SKM-1 treated with dmso at 0.1 percent for 144 hours (cell line): ENCODE measurements at regions not wholly inside any gene's neighbourhood (a gene's known extent, or its start where the extent isn't known, plus 50 kb on each side); places are given as distances from the start of the nearest gene placed in this dataset.

Source experiments
- DNase-seq: peaks from one replicate; lab custom pipeline; 2025; ENCODE audit not compliant: unreplicated experiment; lab: John Stamatoyannopoulos, UW

DNA sequence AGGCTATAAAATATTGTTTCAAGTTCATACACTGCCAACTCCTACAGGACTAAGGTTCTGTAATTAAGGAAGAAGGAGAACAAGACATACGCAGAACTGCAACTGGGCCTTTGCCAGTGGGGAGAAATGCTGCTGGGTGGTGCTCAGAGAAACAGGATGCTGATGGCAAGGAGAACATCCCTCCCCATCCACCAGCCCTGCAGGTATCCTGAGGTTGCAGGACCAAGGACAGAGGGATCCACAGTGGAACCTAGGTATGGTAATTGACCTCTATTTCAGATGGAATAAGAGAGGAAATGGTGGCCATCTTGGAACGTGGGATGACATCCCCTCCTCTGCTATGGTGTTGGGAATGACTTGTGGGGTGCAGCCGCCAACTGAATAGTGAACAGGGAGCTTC is 206.3 kb upstream of the S1PR3 start:
- no peak for DNase-seq

DNA sequence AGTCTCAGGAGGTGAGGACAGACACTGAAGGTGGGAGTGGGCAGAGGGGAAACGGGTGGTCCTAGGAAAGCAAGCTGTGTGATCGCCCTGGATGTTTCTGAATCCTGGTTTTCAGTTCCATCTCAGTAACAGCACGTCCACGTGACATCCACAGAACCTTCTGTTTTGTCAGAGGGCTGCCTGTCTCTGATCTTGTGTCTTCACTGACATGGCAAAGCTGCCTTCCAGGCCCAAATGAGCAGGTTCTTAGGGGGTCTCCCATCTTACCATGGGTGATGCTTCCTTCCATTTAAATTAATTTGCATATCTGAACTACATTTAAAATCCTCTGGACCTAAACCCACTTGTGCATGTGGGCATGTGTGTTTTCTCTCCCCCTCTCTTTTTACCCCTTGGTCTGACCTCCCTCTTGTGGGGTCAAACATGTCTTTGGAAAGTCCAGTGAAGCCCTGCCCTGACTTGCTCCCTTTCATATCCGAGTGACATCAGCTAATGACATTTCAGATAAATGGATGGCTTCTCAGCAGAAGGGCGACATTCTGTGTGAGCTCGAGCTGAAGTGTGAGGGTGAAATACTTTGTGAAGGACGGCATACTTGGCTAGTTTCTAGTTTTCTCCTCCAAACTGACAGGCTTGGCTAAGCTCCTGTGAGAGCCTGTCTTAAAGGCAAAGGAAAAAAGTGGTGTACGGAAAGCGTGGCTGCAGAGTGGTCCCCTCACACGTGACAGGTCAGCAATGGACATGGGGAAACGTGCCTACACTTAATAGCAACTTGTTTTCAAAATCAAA is 204.8 kb upstream of the S1PR3 start:
- DNase-seq: no peak

DNA sequence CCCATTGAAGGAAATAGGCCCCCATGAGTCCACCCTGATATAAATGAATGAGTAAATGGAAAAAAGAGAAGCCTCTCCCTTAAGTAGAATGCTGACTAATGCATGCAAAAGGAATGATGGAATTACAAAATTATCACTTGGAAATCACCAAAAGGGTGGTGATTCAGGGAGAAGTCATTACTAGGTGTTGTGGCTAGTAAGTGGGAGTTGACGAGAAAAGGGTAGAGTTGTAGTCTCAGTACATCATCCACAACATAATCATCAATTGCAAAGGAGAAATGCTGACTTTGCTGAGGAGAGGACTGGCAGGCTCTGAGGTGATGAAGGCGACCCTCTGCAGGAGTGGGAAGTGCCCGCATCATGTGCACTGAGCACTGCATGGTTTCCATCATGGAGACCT is 201.5 kb upstream of the S1PR3 start:
- no peak for DNase-seq

DNA sequence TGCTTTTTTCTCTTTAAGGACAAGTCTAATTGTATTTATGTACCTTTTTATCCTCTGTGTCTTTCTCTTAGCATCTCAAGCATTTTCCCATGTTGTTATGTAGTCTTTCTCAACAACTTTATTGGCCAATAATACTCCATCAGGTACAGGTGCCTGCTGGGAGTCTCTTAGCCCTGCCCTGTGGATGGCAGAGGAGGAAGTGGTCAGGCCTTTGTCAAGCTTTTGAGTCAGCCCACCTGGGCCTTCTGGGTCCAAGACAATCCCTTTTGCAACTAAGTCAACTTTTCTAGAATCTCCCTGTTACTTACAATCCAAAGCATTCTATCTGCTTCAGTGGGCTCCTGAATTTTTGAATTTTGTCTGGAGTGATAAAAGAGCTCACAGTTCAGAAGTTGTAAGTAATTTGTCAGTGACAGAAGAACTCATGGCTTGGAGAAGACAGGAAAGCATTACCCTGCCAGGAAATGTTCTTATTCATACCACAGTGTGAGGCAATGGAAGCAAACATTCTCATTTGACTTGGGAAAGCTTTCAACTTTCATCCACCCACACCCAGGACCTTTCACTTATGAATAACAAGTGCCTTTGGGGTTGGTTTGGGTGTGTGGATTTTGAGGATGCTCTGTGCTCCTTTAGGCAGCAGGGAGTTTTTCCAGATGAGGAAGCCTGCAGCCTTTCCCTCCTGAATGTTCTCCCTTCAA is 200.0 kb upstream of the S1PR3 start:
- DNase-seq: no peak

DNA sequence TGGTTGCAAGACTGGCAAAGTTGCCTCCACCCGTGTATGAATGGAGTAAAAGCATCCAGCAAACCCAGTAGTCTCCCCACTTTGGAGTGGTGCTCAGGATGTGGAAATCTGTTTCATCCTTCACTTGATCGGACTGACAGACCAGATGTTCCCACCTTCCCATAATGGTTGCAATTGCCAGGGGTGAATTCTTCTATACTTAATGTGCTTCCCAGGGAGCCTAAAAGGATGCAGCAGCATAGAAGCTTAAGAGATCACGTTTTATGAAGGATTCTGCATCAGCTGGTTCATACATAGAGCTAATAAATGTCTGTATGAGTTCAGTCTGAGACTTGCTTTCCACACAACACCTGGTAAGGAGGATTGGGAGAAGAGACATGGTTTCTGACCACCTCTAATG is 198.8 kb upstream of the S1PR3 start:
- no peak for DNase-seq

DNA sequence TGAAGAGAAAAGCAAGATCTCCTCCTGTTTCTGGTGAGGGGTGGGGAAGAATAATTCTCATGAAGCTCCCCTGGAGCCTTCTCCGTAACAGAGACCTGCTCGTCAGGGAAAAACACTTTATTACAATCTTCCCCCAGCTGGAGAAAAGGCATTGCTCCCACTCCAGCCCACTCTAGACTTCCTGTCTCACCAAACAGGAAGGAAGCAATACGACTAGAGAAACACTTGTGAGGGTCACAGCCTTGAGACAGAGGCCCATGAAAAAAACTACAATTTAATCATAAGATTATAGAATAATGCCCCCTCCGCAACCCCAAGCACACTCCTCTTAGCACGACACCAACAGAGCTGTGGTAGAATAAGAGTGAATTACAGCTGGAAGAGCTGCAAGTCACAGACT is 197.2 kb upstream of the S1PR3 start:
- DNase-seq: no peak

DNA sequence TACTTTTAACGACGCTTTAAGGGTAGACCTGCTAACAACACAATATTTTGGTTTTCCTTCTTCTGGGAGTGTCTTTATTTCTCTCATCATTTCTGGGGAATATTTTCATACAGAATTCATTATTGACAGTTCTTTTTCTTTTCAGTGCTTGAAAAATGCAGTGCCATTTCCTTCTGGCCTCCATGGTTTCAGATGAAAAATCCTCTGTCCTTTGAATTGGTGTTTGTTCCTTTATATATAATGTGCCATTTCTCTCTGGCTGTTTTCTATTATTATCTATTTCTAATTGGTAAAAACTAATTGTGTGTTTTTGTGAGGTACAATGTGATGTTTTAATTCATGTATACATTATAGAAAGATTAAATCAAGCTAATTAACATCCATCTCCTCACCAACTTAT is 194.3 kb upstream of the S1PR3 start:
- no peak for DNase-seq

DNA sequence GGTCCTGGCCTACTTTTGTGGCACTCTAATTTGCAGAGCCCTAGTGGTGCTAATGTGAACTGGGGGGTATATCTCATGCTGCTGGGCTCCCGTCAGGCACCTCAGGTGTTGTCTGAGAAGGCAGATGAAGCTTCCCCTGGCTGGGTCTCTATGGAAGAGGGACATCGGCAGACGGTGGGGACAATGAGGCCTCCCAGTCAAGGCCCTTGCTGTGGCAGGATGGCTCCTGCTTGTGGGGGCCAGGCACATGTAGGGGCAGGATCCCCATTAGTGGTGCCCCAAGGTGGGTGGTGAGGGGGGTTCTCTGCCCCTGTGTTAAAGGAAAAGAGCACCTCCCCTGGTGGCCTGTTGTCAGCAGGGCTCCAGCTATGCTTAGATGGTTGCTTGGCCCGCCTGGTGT is 192.8 kb upstream of the S1PR3 start:
- DNase-seq: no peak

DNA sequence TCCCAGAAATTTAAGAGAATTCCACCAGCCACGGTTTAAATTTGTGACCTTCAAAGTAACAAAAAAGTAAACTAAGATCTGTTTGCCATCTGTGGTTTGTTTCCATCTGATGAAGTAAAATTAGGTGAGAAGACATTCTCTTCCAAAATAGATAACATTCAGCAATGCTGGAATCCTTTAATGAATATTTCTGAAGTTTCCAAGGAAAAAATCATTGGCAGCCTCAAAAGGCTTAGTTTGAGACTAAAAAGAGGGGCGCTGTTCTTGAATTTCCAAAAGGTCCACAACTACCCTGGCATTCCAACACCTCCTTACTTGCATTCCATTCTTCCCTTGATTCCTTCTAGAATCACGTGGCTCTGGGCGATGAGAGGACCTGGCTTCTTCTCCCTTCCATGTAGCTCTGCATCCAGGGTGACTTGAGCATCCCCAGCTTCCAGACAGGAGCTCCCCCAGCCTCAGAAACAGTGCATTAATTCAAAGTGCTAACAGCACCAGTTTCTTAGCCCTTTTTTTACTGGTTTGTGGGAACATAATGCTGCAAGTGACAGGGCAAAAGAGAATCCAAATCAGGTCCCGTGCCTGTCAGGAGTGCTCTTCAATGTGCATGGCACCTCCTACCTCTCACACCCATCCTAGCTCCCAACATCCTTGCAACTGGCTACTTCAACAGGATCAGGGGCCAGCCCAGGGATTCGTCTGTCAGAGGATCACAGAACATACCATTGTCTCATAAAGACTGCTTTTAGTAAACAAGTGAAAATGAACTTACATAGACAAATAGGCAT is 191.5 kb upstream of the S1PR3 start:
- no peak for DNase-seq

DNA sequence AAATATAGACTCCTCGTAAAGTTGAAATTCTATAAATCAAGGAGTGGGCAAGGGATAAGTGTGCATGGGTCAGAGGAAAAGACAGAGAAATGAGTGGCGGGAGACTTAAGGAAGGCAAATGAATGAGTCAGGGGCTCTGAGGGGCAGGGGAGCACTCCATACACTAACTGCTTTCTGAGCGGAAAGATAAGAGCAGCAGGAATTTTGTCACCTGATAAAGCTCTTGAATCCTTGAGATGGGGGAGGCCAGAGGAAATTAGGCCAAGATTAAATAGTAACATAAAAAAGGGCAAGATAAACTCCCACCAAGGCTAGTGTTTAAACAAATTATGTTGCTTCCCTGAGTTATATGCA is 191.0 kb upstream of the S1PR3 start:
- DNase-seq: no peak

DNA sequence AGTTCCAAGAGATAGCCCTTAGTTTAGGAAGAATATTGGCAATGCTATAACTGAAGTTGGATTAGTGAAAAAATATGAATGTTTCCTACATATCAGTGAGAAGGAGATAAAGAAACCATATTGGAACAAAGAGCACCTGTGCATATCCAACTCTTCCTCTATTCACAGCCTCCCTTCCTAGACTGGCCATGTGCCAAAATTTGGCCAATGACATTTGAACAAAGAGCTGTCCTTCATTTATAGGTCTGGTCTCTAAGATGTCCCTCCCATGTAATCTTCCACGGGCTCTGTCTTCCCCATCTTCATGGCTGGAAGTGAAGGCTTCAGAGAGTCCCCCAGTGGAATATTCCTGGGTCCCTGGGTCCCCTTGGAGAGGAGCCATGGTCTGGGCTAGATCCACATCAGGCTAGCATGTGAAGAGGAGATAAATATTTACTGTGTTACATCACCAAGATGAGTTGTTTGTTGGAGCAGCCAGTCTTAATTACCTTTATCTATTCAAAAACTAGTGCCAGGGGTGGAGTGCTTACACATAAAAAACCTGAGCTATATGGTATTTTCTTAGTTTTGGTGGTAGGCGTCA is 190.0 kb upstream of the S1PR3 start:
- DNase-seq: no peak

DNA sequence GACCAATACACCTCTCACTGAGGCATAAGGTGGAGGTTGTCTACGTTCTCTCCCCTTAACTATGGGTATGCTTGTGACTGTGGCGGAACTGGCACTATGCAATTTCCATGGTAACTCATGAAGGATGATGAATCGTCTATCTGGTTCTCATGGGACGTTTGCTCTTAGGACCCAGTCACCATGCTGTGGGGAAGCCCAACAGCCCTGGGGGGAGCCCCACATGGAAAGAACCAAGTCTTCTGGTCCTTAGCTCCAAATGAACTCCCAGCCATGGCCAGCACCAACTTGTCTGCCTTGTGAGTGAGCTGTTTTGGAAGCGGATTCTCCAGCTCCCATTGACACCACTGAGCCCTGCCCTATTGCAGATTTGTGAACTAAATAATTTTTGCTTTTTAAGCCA is 188.7 kb upstream of the S1PR3 start:
- DNase-seq: no peak

DNA sequence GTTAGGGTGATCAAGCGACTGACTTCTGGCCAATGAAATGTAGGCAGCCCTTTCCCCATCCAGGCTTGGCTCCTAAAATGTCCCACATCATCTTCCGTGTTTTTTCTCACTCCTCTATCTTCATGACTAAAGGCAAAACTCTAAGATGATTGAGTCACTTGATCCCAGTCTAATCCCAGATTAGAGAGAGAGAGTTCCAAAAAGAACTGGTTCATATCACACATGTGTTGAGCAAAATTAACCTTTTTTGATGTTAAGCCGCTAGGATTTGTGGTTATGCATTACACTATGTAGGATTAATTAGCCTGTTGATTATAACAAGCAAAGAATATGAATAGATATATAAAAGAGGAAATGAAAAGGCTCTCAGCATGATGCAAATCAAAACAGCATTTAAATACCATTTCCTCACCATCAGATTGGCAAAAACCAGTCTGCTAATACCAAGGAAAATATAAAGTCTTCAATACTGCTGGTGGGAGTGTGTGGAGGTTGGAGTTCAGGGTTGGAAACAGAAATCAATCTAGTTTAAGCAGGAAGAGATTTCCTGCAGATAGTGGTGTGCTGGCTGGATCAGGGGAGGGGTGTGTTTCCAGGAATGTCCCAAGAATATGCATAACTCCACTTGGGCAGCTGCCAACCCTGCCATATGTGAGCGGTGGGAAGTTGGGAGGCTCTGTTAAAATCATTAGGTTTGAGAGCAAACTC is 187.6 kb upstream of the S1PR3 start:
- DNase-seq: no peak

DNA sequence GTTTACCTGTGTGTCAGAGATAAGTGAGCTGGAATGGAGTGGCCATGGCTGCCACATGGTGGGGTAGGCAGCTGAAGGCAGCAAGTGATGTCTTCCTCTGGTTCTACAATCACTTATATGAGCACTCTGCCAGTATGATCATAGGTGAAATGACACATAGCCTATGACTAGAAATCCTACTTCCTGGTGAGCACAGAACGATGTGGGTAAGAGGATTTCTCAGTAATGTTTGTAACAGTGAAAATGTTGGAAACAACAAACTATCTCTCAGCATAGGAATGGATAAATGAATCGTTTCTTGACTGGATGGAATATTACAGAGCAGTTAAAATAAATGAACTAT is 187.0 kb upstream of the S1PR3 start:
- DNase-seq: no peak

DNA sequence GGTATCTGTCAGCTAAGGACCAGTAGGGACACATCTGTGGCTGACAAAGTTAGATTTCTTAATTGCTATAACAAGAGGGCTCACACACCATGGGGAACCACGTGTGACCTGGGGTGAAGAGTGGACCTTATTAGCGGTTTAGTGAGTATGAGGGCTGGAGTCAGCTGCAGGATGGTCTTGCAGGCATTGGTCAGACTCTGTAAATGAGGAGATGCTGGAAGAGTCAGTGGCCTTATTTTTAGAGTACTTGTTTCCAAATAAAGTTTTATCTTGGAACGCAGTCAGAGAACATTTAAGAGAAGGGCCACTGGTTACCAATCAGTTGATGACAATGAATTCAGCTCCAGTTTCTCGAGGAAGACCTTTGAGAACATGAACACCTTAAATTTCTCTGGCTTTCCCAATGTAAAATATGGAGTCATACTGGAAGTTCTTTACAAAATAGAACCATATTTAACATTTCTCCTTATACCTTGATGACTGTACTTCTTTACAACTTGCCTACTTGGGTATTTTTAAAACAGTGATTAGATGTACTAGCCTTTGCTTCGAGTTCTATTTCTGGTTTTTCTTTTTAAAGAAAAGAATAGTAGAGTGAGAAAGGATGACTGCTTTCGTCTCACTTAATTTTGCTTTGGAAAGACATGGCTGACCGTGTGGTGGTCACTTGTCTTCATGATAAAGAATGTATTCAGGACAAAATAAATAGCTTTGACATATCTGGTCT is 185.9 kb upstream of the S1PR3 start:
- no peak for DNase-seq

DNA sequence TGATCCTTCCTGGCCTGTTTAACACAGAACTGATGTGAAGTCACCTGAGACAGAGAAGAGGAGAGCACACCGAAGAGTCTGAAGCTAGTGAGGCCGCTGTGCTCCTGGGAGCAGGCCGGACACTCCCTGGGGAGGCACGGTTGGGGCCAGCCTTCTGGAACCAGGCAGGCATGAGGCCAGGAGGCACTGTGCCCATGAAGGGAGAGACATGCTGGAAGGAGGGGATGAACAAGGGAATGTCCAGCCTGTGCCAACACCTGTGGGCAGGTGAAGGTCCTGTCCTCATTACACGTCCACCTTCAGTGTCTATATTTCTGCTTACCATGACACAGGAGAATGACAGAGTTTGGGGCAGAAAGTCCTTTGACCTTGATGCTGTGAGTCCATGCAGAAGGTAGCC is 183.8 kb upstream of the S1PR3 start:
- no peak for DNase-seq

DNA sequence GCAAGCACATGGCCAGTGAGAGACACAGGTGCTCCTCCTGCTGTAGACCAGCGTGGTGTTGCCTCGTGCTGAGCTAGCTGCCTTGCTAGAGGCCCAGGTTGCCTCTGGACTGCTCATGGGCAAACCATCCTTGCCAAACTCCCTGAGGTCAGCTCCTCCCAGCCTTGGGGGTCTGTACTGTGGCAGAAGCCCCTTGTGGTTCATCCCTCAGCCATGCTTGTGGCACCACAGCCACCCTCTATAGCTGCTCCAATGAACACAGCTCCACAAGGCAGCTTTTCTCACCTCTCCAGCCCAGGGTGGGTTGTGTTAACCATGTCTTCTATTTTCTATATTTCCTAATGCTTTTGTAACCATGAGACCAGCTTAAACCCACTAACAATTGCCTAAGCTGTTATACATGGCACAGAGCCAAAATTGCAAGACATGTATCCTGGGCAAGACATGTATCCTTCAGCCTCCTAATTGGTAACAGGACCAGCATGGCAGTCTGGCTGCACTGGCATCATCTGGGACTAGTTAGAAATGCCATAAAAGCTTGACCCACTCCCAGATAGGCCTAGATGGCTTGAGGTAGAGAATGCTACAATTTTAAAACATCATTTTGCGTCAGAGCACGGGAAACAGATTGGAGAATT is 183.1 kb upstream of the S1PR3 start:
- no peak for DNase-seq

DNA sequence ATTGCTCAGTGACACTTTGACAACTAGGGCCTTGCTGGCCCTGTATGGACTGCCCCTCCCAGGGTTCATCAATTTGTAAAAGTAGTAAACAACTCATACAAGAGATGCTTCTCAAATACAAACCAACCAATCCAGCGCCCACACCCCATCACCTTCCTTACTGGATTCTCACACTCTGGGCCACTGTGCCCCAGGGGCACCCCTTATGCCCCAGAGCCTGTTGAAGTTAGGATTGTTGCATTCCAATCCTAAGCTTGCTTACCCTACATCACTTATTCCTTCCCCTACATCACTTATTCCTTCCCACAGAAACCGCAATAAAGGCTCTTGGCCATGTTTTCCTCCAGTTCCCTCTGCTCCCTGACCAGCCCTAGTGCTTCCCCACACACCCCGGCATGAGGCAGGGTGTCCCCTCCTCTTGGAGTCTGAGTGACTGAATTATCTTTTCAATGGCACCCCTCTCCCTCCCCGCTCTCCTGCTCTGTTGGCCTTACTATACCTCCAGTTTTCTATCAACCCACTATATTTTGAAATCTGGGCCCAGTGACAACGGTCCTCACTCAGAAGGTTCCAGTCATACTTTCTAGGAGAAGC is 182.4 kb upstream of the S1PR3 start:
- DNase-seq: no peak

DNA sequence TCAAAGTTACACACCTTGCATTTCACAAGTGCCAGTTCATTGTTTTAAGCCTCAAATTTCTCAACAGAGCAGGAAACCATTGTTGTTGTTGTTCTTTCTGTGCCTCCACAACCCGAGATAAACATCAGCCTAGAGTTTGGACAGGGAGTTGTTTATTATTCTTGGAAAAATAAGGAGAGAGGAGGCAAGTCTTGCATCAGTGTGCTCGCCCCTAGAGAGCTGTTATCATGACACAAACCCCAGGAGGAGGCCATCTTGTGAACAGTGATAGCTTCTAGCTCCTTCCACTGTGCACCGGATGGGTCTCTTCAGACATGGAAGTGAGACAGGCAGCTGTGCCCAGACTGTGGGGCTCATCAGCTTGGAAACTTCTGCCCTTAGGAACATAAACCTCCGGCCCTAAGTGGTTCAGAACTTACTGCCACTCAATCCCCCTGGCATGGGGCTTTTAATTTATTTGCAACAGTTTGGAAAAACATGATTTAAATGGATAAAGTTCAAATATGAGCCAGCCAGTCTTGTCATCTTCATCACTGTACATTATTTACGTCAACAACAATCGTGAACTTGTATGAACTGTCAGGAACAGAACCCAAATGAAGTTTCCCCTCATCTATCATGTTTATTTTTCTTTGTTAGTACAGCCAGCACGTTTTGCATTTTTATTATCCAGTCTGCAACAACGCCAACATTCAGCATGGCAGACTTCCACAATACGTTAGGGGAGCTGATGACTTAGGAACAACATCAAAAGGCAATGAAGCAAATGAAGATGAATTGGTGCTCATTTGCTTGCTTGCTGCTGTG is 181.7 kb upstream of the S1PR3 start:
- no peak for DNase-seq
